ENCODE measurements at regions not wholly inside any gene's neighbourhood (a gene's known extent, or its start where the extent isn't known, plus 50 kb on each side); places are given as distances from the start of the nearest gene placed in this dataset.

GRCh38 chr3:16114429-16114828, 60.1 kb upstream of the GALNT15 start:
- DNase-seq: no peak

- no peak for DNase-seq
These were observed 59.5 kb upstream of the GALNT15 start for GRCh38 chr3:16114930-16115329.

DNA sequence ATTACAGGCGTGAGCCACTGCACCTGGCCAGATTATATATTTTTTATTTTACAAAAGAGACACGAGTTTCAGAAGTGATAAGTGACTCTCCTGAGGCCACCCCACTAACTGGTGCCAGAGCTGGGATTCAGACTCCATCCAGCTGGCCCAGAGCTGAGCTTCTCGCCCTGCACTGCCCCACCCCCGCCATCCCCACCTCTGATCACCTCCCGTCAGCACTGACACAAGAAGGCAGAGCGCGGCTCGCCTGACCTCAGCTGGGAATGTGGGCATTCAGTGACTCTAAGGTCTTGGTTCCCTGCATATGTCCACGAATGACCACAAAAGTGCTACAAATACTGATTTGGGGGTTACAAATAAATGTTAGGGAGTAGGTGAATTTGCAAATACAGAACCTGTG, 56.1 kb upstream of the GALNT15 start:
- no peak for DNase-seq

- DNase-seq: no peak
These were observed 54.6 kb upstream of the GALNT15 start for GRCh38 chr3:16119887-16120286.

DNA sequence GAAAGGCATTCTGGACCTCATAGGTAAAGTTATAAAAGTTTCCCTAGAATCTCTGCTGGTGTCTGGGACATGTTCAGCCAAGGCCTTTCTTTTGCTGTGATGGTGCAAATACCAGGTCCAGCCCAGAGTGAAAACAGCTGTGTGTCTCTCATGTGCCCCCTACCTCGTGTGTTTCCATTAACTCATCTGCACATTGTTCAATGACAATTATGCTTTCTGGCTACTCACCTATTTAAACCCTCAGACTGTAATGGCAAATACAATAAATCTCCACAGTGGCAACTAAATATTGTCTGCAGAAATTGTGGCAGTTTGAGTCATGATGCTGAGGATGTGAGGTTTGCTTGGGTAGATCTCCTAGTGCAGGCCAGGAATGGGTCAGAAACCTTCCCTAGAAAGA, 53.1 kb upstream of the GALNT15 start:
- DNase-seq: no peak

- DNase-seq: peak in 5 of 14 donors; percentile 10 to 30 (median 22)
These were observed 52.3 kb upstream of the GALNT15 start for GRCh38 chr3:16122155-16122554.

DNA sequence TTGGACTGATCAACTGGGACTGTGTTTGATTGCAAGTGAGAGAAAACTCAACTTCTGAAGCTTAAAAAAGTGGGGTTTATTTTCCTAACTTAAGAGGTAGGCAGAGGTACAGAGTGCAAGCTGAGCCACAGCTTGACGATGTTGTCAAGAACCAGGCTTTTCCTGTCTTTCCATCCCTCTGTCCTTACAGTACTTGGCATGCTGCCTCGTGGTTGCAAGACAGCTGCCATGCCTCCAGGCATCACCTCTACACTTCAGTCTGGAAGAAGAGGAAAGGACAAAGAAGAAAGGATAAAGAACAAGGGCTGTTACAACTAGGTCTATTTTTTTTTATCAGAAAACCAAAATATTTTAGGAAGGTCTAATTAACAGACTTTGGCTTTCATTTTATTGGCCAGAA, 51.8 kb upstream of the GALNT15 start:
- DNase-seq: no peak

GRCh38 chr3:16124636-16125035, 49.8 kb upstream of the GALNT15 start:
- DNase-seq: no peak
